HG03342 (cell line): ENCODE measurements at regions not wholly inside any gene's neighbourhood (a gene's known extent, or its start where the extent isn't known, plus 50 kb on each side); places are given as distances from the start of the nearest gene placed in this dataset.
"Not testable (repeated sequence)": the region's sequence is repeated elsewhere in the genome, so short reads cannot be mapped to it uniquely, and the experiment has no call there.

Experiments used
- ATAC-seq: cut with Tn5 transposase; IDR thresholded peaks from one replicate; pipeline ENCODE4 v1.9.1; 2021; ENCODE audit warnings: mild to moderate bottlenecking, moderate library complexity; ENCODE audit not compliant: unreplicated experiment

- ATAC-seq = no peak
Observed at GRCh38 chr20:48012401-48012974, 227.2 kb upstream of the SULF2 start.

- ATAC-seq = no peak
Observed at GRCh38 chr20:48011025-48011424, 225.7 kb upstream of the SULF2 start.

GRCh38 chr20:48010623-48011022 lies 225.3 kb upstream of the SULF2 start:
- no peak for ATAC-seq

- ATAC-seq = no peak
Observed at GRCh38 chr20:48008850-48009515, 223.7 kb upstream of the SULF2 start.

GRCh38 chr20:48007351-48007750 lies 222.1 kb upstream of the SULF2 start:
- no peak for ATAC-seq

GRCh38 chr20:48006036-48006833 lies 221.0 kb upstream of the SULF2 start:
- no peak for ATAC-seq

GRCh38 chr20:48003021-48003420 lies 217.7 kb upstream of the SULF2 start:
- peak; percentile 28 for ATAC-seq

GRCh38 chr20:48002517-48002970 lies 217.3 kb upstream of the SULF2 start:
- ATAC-seq = peak; percentile 81

GRCh38 chr20:47999166-47999565 lies 213.9 kb upstream of the SULF2 start:
- no peak for ATAC-seq

GRCh38 chr20:47998736-47999135 lies 213.5 kb upstream of the SULF2 start:
- no peak for ATAC-seq

- ATAC-seq = no peak
Observed at GRCh38 chr20:47995661-47996060, 210.4 kb upstream of the SULF2 start.

GRCh38 chr20:47993817-47994216 lies 208.5 kb upstream of the SULF2 start:
- ATAC-seq = no peak

- no peak for ATAC-seq
Observed at GRCh38 chr20:47993035-47993755, 207.9 kb upstream of the SULF2 start.

GRCh38 chr20:47991875-47992488 lies 206.7 kb upstream of the SULF2 start:
- ATAC-seq = no peak

- ATAC-seq = no peak
Observed at GRCh38 chr20:47990507-47991150, 205.3 kb upstream of the SULF2 start.

GRCh38 chr20:47989957-47990356 lies 204.7 kb upstream of the SULF2 start:
- ATAC-seq = no peak

- no peak for ATAC-seq
Observed at GRCh38 chr20:47988676-47989075, 203.4 kb upstream of the SULF2 start.

- ATAC-seq = no peak
Observed at GRCh38 chr20:47985092-47985850, 200.0 kb upstream of the SULF2 start.

- ATAC-seq = no peak
Observed at GRCh38 chr20:47984437-47984836, 199.2 kb upstream of the SULF2 start.

- ATAC-seq = not testable (repeated sequence)
Observed at GRCh38 chr20:47983642-47984041, 198.4 kb upstream of the SULF2 start.
